Nephron progenitor cell (in vitro differentiated cells): ENCODE measurements at regions not wholly inside any gene's neighbourhood (a gene's known extent, or its start where the extent isn't known, plus 50 kb on each side); places are given as distances from the start of the nearest gene placed in this dataset.

Experiments
- DNase-seq: peaks from one replicate; pipeline ENCODE4 v3.0.0; 2021
- H3K27ac Mint-ChIP-seq: 2 replicates; pipeline ENCODE4 v1.8.0; 2021; ENCODE audit warnings: mild to moderate bottlenecking, moderate library complexity, mixed read lengths
- H3K27me3 Mint-ChIP-seq: 2 replicates; pipeline ENCODE4 v1.8.0; 2021; ENCODE audit warnings: mild to moderate bottlenecking, low read depth, mixed read lengths; ENCODE audit not compliant: poor library complexity
- H3K36me3 Mint-ChIP-seq: 2 replicates; pipeline ENCODE4 v1.8.0; 2021; ENCODE audit warnings: low read depth, mixed read lengths
- H3K4me1 Mint-ChIP-seq: 2 replicates; pipeline ENCODE4 v1.8.0; 2021; ENCODE audit warnings: mixed read lengths
- H3K4me3 Mint-ChIP-seq: 2 replicates; pipeline ENCODE4 v1.8.0; 2021; ENCODE audit warnings: mild to moderate bottlenecking, moderate library complexity, mixed read lengths
- H3K9me3 Mint-ChIP-seq: 2 replicates; pipeline ENCODE4 v1.8.0; 2021; ENCODE audit warnings: mild to moderate bottlenecking, moderate library complexity, mixed read lengths
- CTCF ChIP-seq: fragments of 200-600 bp; sonication (generic); IDR thresholded peaks from 2 replicates; pipeline ENCODE4 v1.5.0; 2021; ENCODE audit warnings: antibody characterized with exemption

DNA sequence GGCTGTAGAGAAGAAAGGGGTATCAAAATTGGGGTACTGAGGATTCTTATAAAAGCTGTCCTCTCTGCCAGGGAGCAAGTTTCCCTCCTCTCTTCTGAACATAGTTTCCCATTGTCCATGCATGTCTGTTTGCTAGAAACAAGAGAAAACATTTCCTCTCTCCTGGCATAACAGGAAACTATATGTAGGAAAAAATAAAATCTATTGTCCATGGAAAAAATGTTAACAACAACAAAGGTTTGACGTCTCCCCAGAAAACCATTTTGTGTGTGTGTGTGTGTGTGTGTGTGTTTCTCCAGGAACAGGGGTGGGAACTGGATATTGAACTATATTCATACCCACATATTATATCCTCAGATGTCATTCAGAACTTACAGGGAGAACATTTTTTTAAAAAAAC lies 107.2 kb downstream of the GASK1B start:
- peaks cover 3% of the 10 kb centered on the region for H3K27me3 Mint-ChIP-seq
- no peaks in the 10 kb centered on the region for H3K36me3 Mint-ChIP-seq
- H3K4me3 Mint-ChIP-seq = no peak overlapping the region
- no peak for TF ChIP-seq CTCF
- no peak for DNase-seq
- H3K4me1 Mint-ChIP-seq = no peaks in the 10 kb centered on the region
- no peaks in the 10 kb centered on the region for H3K9me3 Mint-ChIP-seq
- H3K27ac Mint-ChIP-seq = no peak overlapping the region

- Mint-ChIP-seq H3K27ac (no peak overlapping the region), H3K27me3 (peaks cover 3% of the 10 kb centered on the region), H3K9me3 (no peaks in the 10 kb centered on the region), H3K36me3 (no peaks in the 10 kb centered on the region), H3K4me3 (no peak overlapping the region), H3K4me1 (no peaks in the 10 kb centered on the region)
- TF ChIP-seq CTCF = no peak
- DNase-seq = no peak
These were observed 107.6 kb downstream of the GASK1B start for GRCh38 chr4:158065176-158065575.

DNA sequence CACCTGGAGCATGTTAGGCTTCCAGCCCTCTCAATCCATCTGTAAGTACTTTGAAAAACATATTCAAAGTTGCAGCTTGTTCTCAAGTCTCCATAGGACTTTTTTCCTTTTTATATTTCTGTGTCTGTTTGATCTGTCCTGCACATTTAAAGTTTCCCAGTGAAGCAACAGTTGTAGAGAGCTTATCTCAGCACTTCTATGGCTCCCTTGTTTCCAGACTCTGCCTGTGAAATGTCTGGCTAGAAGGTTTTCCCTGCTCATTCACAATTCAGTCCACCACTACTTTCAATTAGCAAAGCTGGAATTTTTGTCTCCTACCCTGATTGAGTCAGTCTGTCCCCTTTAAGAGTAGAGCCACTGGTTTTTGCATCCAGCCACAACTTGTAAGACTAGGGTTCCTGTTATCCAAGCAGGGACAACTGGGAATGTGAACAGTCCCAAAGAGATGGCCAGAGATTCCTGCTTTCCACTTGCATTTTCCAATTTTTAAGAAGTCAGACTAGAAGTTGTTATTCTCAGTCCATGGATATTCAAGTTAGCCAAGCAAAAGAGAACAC lies 116.1 kb downstream of the GASK1B start:
- H3K27ac Mint-ChIP-seq = no peak overlapping the region
- H3K4me1 Mint-ChIP-seq = peaks cover 7% of the 10 kb centered on the region
- no peak overlapping the region for H3K4me3 Mint-ChIP-seq
- H3K36me3 Mint-ChIP-seq = no peaks in the 10 kb centered on the region
- TF ChIP-seq CTCF = no peak
- no peak for DNase-seq
- no peaks in the 10 kb centered on the region for H3K9me3 Mint-ChIP-seq
- H3K27me3 Mint-ChIP-seq = no peaks in the 10 kb centered on the region

DNA sequence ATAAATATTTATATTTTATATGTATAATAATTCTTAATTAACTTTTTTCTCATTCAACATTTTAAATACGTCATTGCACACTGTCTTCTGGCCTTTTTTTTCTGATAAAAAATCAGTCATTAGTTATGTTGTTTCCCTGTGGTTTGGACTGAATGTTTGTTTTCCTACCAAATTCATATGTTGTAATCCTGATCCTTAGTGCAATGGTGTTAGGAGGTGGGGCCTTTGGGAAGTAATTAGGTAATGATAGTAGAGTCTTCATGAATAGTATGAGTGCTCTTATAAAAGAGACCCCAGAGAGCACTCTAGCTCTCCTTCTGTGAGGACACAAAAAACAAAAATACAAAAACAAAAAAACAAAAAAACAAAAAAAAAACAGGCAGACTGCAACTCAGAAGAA lies 117.2 kb downstream of the GASK1B start:
- TF ChIP-seq CTCF = no peak
- DNase-seq = no peak
- Mint-ChIP-seq H3K27me3 (no peaks in the 10 kb centered on the region), H3K27ac (no peak overlapping the region), H3K9me3 (no peaks in the 10 kb centered on the region), H3K36me3 (no peaks in the 10 kb centered on the region), H3K4me3 (no peak overlapping the region), H3K4me1 (peaks cover 18% of the 10 kb centered on the region)

- TF ChIP-seq CTCF = no peak
These were observed 119.0 kb downstream of the GASK1B start for GRCh38 chr4:158053801-158054200.

DNA sequence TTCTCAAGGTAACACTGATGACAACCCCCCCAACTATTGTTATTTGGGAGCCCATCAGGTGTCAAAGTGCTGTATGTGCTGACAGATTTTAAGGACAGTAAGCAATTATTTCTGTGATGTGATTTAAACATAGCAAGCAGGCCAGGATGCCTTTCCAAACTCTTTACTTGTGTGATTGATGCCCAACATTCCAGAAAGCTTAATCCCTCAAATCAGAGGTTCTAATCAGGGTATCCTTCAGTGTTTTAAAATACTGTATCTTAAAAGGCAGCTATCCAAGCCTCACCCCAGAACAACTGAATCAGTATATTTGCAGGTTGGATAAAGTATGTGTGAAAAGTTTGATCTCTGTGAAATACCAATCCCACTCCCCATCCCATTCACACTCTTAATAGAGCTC lies 119.7 kb downstream of the GASK1B start:
- no peaks in the 10 kb centered on the region for H3K27me3 Mint-ChIP-seq
- no peak overlapping the region for H3K27ac Mint-ChIP-seq
- H3K9me3 Mint-ChIP-seq = peaks cover 7% of the 10 kb centered on the region
- DNase-seq = no peak
- no peak overlapping the region for H3K4me3 Mint-ChIP-seq
- no peak for TF ChIP-seq CTCF
- peaks cover 18% of the 10 kb centered on the region for H3K4me1 Mint-ChIP-seq
- no peaks in the 10 kb centered on the region for H3K36me3 Mint-ChIP-seq

More at GRCh38 chr4:158053801-158054200, 119.0 kb downstream of the GASK1B start:
- H3K9me3 Mint-ChIP-seq = peaks cover 3% of the 10 kb centered on the region
- H3K4me1 Mint-ChIP-seq = peaks cover 18% of the 10 kb centered on the region
- H3K27me3 Mint-ChIP-seq = no peaks in the 10 kb centered on the region
- no peak overlapping the region for H3K4me3 Mint-ChIP-seq
- H3K27ac Mint-ChIP-seq = no peak overlapping the region
- no peak for DNase-seq
- H3K36me3 Mint-ChIP-seq = no peaks in the 10 kb centered on the region
